Colonic mucosa (tissue), 4 donors: ENCODE measurements at regions not wholly inside any gene's neighbourhood (a gene's known extent, or its start where the extent isn't known, plus 50 kb on each side); places are given as distances from the start of the nearest gene placed in this dataset.

Experiments
- DNase-seq: peaks from one replicate; pipeline ENCODE4 v3.0.0-alpha.2; 2020
- H3K27ac ChIP-seq: fragments of 200-600 bp; one replicate; pipeline ENCODE4 v1.8.0; 2021
- H3K27me3 ChIP-seq: fragments of 200-600 bp; one replicate; pipeline ENCODE4 v1.8.0; 2021
- H3K36me3 ChIP-seq: fragments of 200-600 bp; one replicate; pipeline ENCODE4 v1.8.0; 2021
- H3K4me1 ChIP-seq: fragments of 200-600 bp; one replicate; pipeline ENCODE4 v1.8.0; 2021; ENCODE audit warnings: mild to moderate bottlenecking
- H3K4me3 ChIP-seq: fragments of 200-600 bp; one replicate; pipeline ENCODE4 v1.8.0; 2021
- H3K9ac ChIP-seq, 2 donors: one replicate each; pipeline ENCODE4 v1.7.0; 2013; ENCODE audit warnings: control low read depth in 2 of 2, low read depth in 2 of 2, low read length in 2 of 2
- H3K9me3 ChIP-seq: fragments of 200-600 bp; one replicate; pipeline ENCODE4 v1.8.0; 2021
- intact Hi-C: fragments of 100-400 bp; cut with DNase I; formaldehyde crosslinking; loops from one replicate; pipeline ENCODE4 v1.14.1; 2022
- TF ChIP-seq, protein P1 (sequence below): fragments of 200-600 bp; IDR thresholded peaks from one replicate; pipeline ENCODE4 v1.8.0; 2022; ENCODE audit warnings: antibody characterized with exemption, mild to moderate bottlenecking
- donor health status: healthy.
- donor health status: DM: no; HTN: no; CAD: no.
- donor health status: DM: no; HTN: no; CAD: no.

- Histone ChIP-seq H3K9me3 (no peaks in the 10 kb centered on the region), H3K27me3 (no peaks in the 10 kb centered on the region), H3K27ac (no peak overlapping the region), H3K4me1 (no peaks in the 10 kb centered on the region), H3K36me3 (no peaks in the 10 kb centered on the region), H3K9ac (no peak overlapping the region), H3K4me3 (no peak overlapping the region)
- no peak for DNase-seq
- intact Hi-C loops: no loop called here
- TF ChIP-seq, protein P1, sequence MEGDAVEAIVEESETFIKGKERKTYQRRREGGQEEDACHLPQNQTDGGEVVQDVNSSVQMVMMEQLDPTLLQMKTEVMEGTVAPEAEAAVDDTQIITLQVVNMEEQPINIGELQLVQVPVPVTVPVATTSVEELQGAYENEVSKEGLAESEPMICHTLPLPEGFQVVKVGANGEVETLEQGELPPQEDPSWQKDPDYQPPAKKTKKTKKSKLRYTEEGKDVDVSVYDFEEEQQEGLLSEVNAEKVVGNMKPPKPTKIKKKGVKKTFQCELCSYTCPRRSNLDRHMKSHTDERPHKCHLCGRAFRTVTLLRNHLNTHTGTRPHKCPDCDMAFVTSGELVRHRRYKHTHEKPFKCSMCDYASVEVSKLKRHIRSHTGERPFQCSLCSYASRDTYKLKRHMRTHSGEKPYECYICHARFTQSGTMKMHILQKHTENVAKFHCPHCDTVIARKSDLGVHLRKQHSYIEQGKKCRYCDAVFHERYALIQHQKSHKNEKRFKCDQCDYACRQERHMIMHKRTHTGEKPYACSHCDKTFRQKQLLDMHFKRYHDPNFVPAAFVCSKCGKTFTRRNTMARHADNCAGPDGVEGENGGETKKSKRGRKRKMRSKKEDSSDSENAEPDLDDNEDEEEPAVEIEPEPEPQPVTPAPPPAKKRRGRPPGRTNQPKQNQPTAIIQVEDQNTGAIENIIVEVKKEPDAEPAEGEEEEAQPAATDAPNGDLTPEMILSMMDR: no peak
Observed at GRCh38 chr2:35857498-35857897, 498.1 kb upstream of the CRIM1 start.

DNA sequence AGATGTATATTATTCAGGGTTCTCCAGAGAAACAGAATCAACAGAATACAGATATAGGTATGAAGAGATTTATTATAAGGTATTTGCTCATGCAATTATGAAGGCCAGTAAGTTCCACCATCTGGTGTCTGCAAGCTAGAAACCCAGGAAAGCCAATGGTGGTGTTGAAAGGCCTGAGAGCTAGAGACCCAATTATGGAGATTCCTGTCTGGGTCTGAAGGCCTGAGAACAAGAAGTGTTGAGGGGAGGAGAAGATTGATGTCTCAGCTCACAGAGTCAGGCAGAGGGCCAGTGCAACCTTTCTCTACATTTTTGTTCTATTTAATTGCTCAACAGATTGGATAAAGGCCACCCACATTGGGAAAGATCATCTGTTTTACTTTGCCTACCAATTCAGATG, 524.2 kb upstream of the CRIM1 start:
- Histone ChIP-seq H3K9ac (no peak overlapping the region), H3K36me3 (no peaks in the 10 kb centered on the region), H3K9me3 (no peaks in the 10 kb centered on the region), H3K4me1 (no peaks in the 10 kb centered on the region), H3K4me3 (no peak overlapping the region), H3K27ac (no peak overlapping the region), H3K27me3 (no peaks in the 10 kb centered on the region)
- intact Hi-C loops: no loop called here
- TF ChIP-seq, protein P1: no peak
- DNase-seq: no peak

- no peak for DNase-seq
- no peaks in the 10 kb centered on the region for H3K9me3 ChIP-seq
- H3K4me3 ChIP-seq: no peak overlapping the region
- H3K27me3 ChIP-seq: no peaks in the 10 kb centered on the region
- no peaks in the 10 kb centered on the region for H3K4me1 ChIP-seq
- H3K9ac ChIP-seq: no peak overlapping the region
- TF ChIP-seq, protein P1: no peak
- no peaks in the 10 kb centered on the region for H3K36me3 ChIP-seq
- no peak overlapping the region for H3K27ac ChIP-seq
- intact Hi-C loops: no loop called here
Observed at GRCh38 chr2:35830833-35831232, 524.7 kb upstream of the CRIM1 start.

GRCh38 chr2:35827086-35827485, 528.5 kb upstream of the CRIM1 start:
- TF ChIP-seq, protein P1: no peak
- intact Hi-C loops: no loop called here
- no peak overlapping the region for H3K9ac ChIP-seq
- H3K4me3 ChIP-seq: no peak overlapping the region
- no peaks in the 10 kb centered on the region for H3K9me3 ChIP-seq
- no peak overlapping the region for H3K27ac ChIP-seq
- no peak for DNase-seq
- H3K27me3 ChIP-seq: no peaks in the 10 kb centered on the region
- no peaks in the 10 kb centered on the region for H3K4me1 ChIP-seq
- no peaks in the 10 kb centered on the region for H3K36me3 ChIP-seq

DNA sequence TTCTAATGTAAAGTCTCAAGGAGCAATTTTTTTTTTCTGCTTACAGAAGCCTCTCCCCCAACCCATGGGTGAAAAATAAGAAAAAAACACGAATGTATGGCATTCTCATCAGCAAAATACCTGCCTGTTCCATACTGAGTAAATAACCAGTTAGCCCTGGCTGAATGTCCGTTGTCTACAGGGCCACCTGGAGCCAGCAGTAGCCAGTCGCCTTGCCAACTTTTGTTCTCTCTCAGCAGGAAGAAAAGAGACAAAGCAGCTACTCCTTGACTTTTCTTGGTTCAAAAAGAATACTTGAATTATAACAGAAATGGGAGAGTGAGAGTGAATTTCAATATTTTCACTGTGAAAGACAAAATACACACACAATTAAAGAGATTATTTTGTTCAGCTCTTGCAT, 532.9 kb upstream of the CRIM1 start:
- Histone ChIP-seq H3K27ac (no peak overlapping the region), H3K36me3 (no peaks in the 10 kb centered on the region), H3K4me1 (no peaks in the 10 kb centered on the region), H3K27me3 (no peaks in the 10 kb centered on the region), H3K4me3 (no peak overlapping the region), H3K9ac (no peak overlapping the region), H3K9me3 (no peaks in the 10 kb centered on the region)
- no peak for DNase-seq
- TF ChIP-seq, protein P1: no peak
- intact Hi-C loops: no loop called here

GRCh38 chr2:35821675-35822074, 533.9 kb upstream of the CRIM1 start:
- H3K27ac ChIP-seq: no peak overlapping the region
- H3K36me3 ChIP-seq: no peaks in the 10 kb centered on the region
- H3K4me3 ChIP-seq: no peak overlapping the region
- H3K4me1 ChIP-seq: no peaks in the 10 kb centered on the region
- TF ChIP-seq, protein P1: no peak
- no peaks in the 10 kb centered on the region for H3K27me3 ChIP-seq
- H3K9me3 ChIP-seq: no peaks in the 10 kb centered on the region
- H3K9ac ChIP-seq: no peak overlapping the region
- intact Hi-C loops: no loop called here
- no peak for DNase-seq
